H9 (cell line): ENCODE measurements at regions not wholly inside any gene's neighbourhood (a gene's known extent, or its start where the extent isn't known, plus 50 kb on each side); places are given as distances from the start of the nearest gene placed in this dataset.

ENCODE experiments used
- DNase-seq: peaks from one replicate; pipeline ENCODE4 v3.0.0-alpha.2; 2017
- H2AFZ ChIP-seq: one replicate; pipeline ENCODE4 v1.6.1; 2013; ENCODE audit warnings: mild to moderate bottlenecking, low read length, control low read depth, moderate library complexity
- H2AK5ac ChIP-seq: 2 replicates; pipeline ENCODE4 v1.6.1; 2013; ENCODE audit warnings: low read length, control low read depth, mixed read lengths; ENCODE audit not compliant: insufficient read length
- H2BK120ac ChIP-seq: one replicate; pipeline ENCODE4 v1.6.1; 2013; ENCODE audit warnings: low read depth, mild to moderate bottlenecking, low read length, control low read depth, inconsistent platforms; ENCODE audit not compliant: poor library complexity, severe bottlenecking
- H2BK12ac ChIP-seq: 2 replicates; pipeline ENCODE4 v1.6.1; 2013; ENCODE audit warnings: low read length, control low read depth, mixed read lengths, low read depth; ENCODE audit not compliant: insufficient read length
- H2BK15ac ChIP-seq: 2 replicates; pipeline ENCODE4 v1.6.1; 2013; ENCODE audit warnings: low read depth, low read length, control low read depth
- H2BK20ac ChIP-seq: one replicate; pipeline ENCODE4 v1.6.1; 2013; ENCODE audit warnings: low read depth, mild to moderate bottlenecking, low read length, control low read depth, inconsistent platforms; ENCODE audit not compliant: poor library complexity, severe bottlenecking
- H2BK5ac ChIP-seq: 2 replicates; pipeline ENCODE4 v1.6.1; 2013; ENCODE audit warnings: low read length, control low read depth, mixed read lengths; ENCODE audit not compliant: insufficient read length
- H3K14ac ChIP-seq: 2 replicates; pipeline ENCODE4 v1.6.1; 2013; ENCODE audit warnings: low read length, control low read depth; ENCODE audit not compliant: insufficient read depth
- H3K18ac ChIP-seq: 2 replicates; pipeline ENCODE4 v1.6.1; 2013; ENCODE audit warnings: low read depth, mild to moderate bottlenecking, mixed read lengths, low read length, control low read depth; ENCODE audit not compliant: insufficient read length
- H3K23ac ChIP-seq: 2 replicates; pipeline ENCODE4 v1.6.1; 2013; ENCODE audit warnings: low read length, control low read depth, mixed read lengths, low read depth; ENCODE audit not compliant: insufficient read length
- H3K23me2 ChIP-seq: 2 replicates; pipeline ENCODE4 v1.6.1; 2013; ENCODE audit warnings: low read depth, mild to moderate bottlenecking, mixed read lengths, low read length, control low read depth; ENCODE audit not compliant: insufficient read length, poor library complexity, severe bottlenecking
- H3K27ac ChIP-seq: 2 replicates; pipeline ENCODE4 v1.5.1; 2013; ENCODE audit warnings: low read length, control low read depth, mixed read lengths, low read depth; ENCODE audit not compliant: insufficient read length
- H3K27me3 ChIP-seq: 2 replicates; pipeline ENCODE4 v1.6.1; 2013; ENCODE audit warnings: low read length, control low read depth, inconsistent platforms; ENCODE audit not compliant: insufficient read depth
- H3K4ac ChIP-seq: 2 replicates; pipeline ENCODE4 v1.6.1; 2013; ENCODE audit warnings: low read depth, mild to moderate bottlenecking, control low read depth, inconsistent platforms, low read length, moderate library complexity
- H3K4me1 ChIP-seq: 2 replicates; pipeline ENCODE4 v1.6.1; 2013; ENCODE audit warnings: low read length, control low read depth, inconsistent platforms; ENCODE audit not compliant: insufficient read depth
- H3K4me2 ChIP-seq: 2 replicates; pipeline ENCODE4 v1.6.1; 2013; ENCODE audit warnings: low read length, control low read depth, mixed read lengths; ENCODE audit not compliant: insufficient read length, insufficient read depth
- H3K56ac ChIP-seq: 2 replicates; pipeline ENCODE4 v1.6.1; 2013; ENCODE audit warnings: low read depth, mild to moderate bottlenecking, mixed read lengths, low read length, control low read depth; ENCODE audit not compliant: insufficient read length
- H3K79me1 ChIP-seq: 2 replicates; pipeline ENCODE4 v1.6.1; 2013; ENCODE audit warnings: low read depth, mild to moderate bottlenecking, moderate library complexity, low read length, control low read depth, inconsistent platforms; ENCODE audit not compliant: insufficient read depth, poor library complexity, severe bottlenecking
- H3K79me2 ChIP-seq: 2 replicates; pipeline ENCODE4 v1.6.1; 2013; ENCODE audit warnings: low read length, control low read depth, inconsistent platforms; ENCODE audit not compliant: insufficient read depth
- H3K9ac ChIP-seq: 2 replicates; pipeline ENCODE4 v1.6.1; 2013; ENCODE audit warnings: low read length, control low read depth, mixed read lengths; ENCODE audit not compliant: insufficient read length; ENCODE audit errors: extremely low read depth
- H3K9me3 ChIP-seq: one replicate; pipeline ENCODE4 v1.6.1; 2013; ENCODE audit warnings: low read depth, low read length, inconsistent platforms; ENCODE audit not compliant: control insufficient read depth
- H3T11ph ChIP-seq: one replicate; pipeline ENCODE4 v1.6.1; 2013; ENCODE audit warnings: mild to moderate bottlenecking, low read length, control low read depth, inconsistent platforms
- H4K20me1 ChIP-seq: one replicate; pipeline ENCODE4 v1.6.1; 2013; ENCODE audit not compliant: control insufficient read depth, insufficient read length, insufficient read depth
- H4K5ac ChIP-seq: 2 replicates; pipeline ENCODE4 v1.6.1; 2013; ENCODE audit warnings: low read depth, mild to moderate bottlenecking, mixed read lengths, low read length, control low read depth; ENCODE audit not compliant: insufficient read length
- H4K8ac ChIP-seq: replicated peaks from 2 replicates; pipeline ENCODE4 v1.6.1; 2013; ENCODE audit warnings: low read length, control low read depth, mixed read lengths, low read depth; ENCODE audit not compliant: insufficient read length
- H4K91ac ChIP-seq: 2 replicates; pipeline ENCODE4 v1.6.1; 2013; ENCODE audit warnings: low read depth, mild to moderate bottlenecking, moderate library complexity, mixed read lengths, low read length, control low read depth; ENCODE audit not compliant: insufficient read length
- H3K27ac Mint-ChIP-seq, 3 experiments: 2 replicates in 2 of 3; 3 replicates in 1 of 3; pipeline ENCODE4 v1.8.0; 2020 to 2021; ENCODE audit warnings: mixed read lengths in 3 of 3, mild to moderate bottlenecking in 1 of 3, moderate library complexity in 1 of 3
- H3K27me3 Mint-ChIP-seq: 2 replicates; pipeline ENCODE4 v1.8.0; 2021; ENCODE audit warnings: low read depth, mild to moderate bottlenecking, moderate library complexity, mixed read lengths
- H3K36me3 Mint-ChIP-seq, 3 experiments: 2 replicates in 2 of 3; 3 replicates in 1 of 3; pipeline ENCODE4 v1.8.0; 2020 to 2021; ENCODE audit warnings: low read depth in 3 of 3, mixed read lengths in 3 of 3; ENCODE audit not compliant: insufficient read depth in 1 of 3
- H3K4me1 Mint-ChIP-seq, 2 experiments: 2 replicates each; pipeline ENCODE4 v1.8.0; 2020; ENCODE audit warnings: mixed read lengths in 2 of 2
- H3K4me3 Mint-ChIP-seq, 2 experiments: 2 replicates in 1 of 2; 3 replicates in 1 of 2; pipeline ENCODE4 v1.8.0; 2020 to 2021; ENCODE audit warnings: mild to moderate bottlenecking in 2 of 2, mixed read lengths in 2 of 2, moderate library complexity in 1 of 2
- H3K9me3 Mint-ChIP-seq, 2 experiments: 2 replicates in 1 of 2; 3 replicates in 1 of 2; pipeline ENCODE4 v1.8.0; 2020; ENCODE audit warnings: mild to moderate bottlenecking in 2 of 2, mixed read lengths in 2 of 2, moderate library complexity in 1 of 2
- CTCF ChIP-seq: fragments of 200-600 bp; sonication (generic); conservative IDR thresholded peaks from 3 replicates; pipeline ENCODE4 v1.8.0; 2021; ENCODE audit warnings: antibody characterized with exemption, mild to moderate bottlenecking
- whole genome bisulfite sequencing: extraction: QIAGEN DNeasy Blood & Tissue Kit; methylation state at CpG from one replicate; pipeline ENCODE4 v1.1.7; 2013; ENCODE audit warnings: missing lambda C conversion rate, low lambda C conversion rate, mixed read lengths; ENCODE audit not compliant: insufficient read length; ENCODE audit errors: extremely low coverage; 5-methylcytosine and 5-hydroxymethylcytosine counted together

- H3K9ac ChIP-seq, result no peak overlapping the region
- H4K5ac ChIP-seq, result no peak overlapping the region
- H3K79me1 ChIP-seq, result no peaks in the 10 kb centered on the region
- H3K9me3 ChIP-seq, result no peaks in the 10 kb centered on the region
- H3K27ac ChIP-seq, result no peak overlapping the region
- H3K36me3 Mint-ChIP-seq, result peaks cover 0 to 3% (median 0%) of the 10 kb centered on the region in 3 experiments; a peak in 1 of 7 replicates
- WGBS, result no CpG with 5 or more reads among the region's 3 CpGs
- H4K20me1 ChIP-seq, result no peaks in the 10 kb centered on the region
- no peak overlapping the region for H2BK120ac ChIP-seq
- no peaks in the 10 kb centered on the region; the same call in 1 of the 2 replicates for H3K27me3 Mint-ChIP-seq
- no peak overlapping the region for H3K27ac Mint-ChIP-seq
- no peaks in the 10 kb centered on the region for H3K23me2 ChIP-seq
- H3K79me2 ChIP-seq, result no peaks in the 10 kb centered on the region
- H3K23ac ChIP-seq, result no peak overlapping the region
- H3K27me3 ChIP-seq, result no peaks in the 10 kb centered on the region
- H3K4ac ChIP-seq, result no peak overlapping the region
- H3K56ac ChIP-seq, result no peak overlapping the region
- H2BK5ac ChIP-seq, result no peak overlapping the region
- H3K4me1 Mint-ChIP-seq, result no peaks in the 10 kb centered on the region
- H3K4me3 Mint-ChIP-seq, result no peak overlapping the region
- no peak overlapping the region for H3T11ph ChIP-seq
- H2AK5ac ChIP-seq, result no peak overlapping the region
- H4K8ac ChIP-seq, result no peak overlapping the region
- H3K18ac ChIP-seq, result no peak overlapping the region
- no peak for TF ChIP-seq CTCF
- no peak overlapping the region for H3K14ac ChIP-seq
- H2BK12ac ChIP-seq, result no peak overlapping the region
- no peak for DNase-seq
- no peak overlapping the region for H4K91ac ChIP-seq
- no peak overlapping the region for H2BK20ac ChIP-seq
- H3K4me2 ChIP-seq, result no peak overlapping the region
- no peak overlapping the region for H2BK15ac ChIP-seq
- H3K9me3 Mint-ChIP-seq, result peaks cover 4 to 5% of the 10 kb centered on the region in 2 experiments; a peak in 3 of 5 replicates
- no peak overlapping the region for H2AFZ ChIP-seq
- H3K4me1 ChIP-seq, result no peaks in the 10 kb centered on the region
Observed at GRCh38 chr18:77617694-77618093, 368.0 kb downstream of the GALR1 start.
